Endothelial cell (in vitro differentiated cells): ENCODE measurements at regions not wholly inside any gene's neighbourhood (a gene's known extent, or its start where the extent isn't known, plus 50 kb on each side); places are given as distances from the start of the nearest gene placed in this dataset.

Source experiments
- DNase-seq: peaks from one replicate; pipeline ENCODE4 v3.0.0; 2021; ENCODE audit warnings: low spot score
- H3K27ac Mint-ChIP-seq: one replicate; pipeline ENCODE4 v1.8.0; 2021; ENCODE audit warnings: mixed read lengths, inconsistent platforms; ENCODE audit not compliant: unreplicated experiment
- H3K27me3 Mint-ChIP-seq: one replicate; pipeline ENCODE4 v1.8.0; 2021; ENCODE audit warnings: mild to moderate bottlenecking, moderate library complexity, mixed read lengths, inconsistent platforms; ENCODE audit not compliant: unreplicated experiment
- H3K36me3 Mint-ChIP-seq: one replicate; pipeline ENCODE4 v1.8.0; 2021; ENCODE audit warnings: mild to moderate bottlenecking, low read depth, mixed read lengths, inconsistent platforms; ENCODE audit not compliant: unreplicated experiment
- H3K4me1 Mint-ChIP-seq: one replicate; pipeline ENCODE4 v1.8.0; 2021; ENCODE audit warnings: mild to moderate bottlenecking, mixed read lengths, inconsistent platforms; ENCODE audit not compliant: unreplicated experiment
- H3K4me3 Mint-ChIP-seq: one replicate; pipeline ENCODE4 v1.8.0; 2021; ENCODE audit warnings: mild to moderate bottlenecking, mixed read lengths, inconsistent platforms; ENCODE audit not compliant: unreplicated experiment
- H3K9me3 Mint-ChIP-seq: one replicate; pipeline ENCODE4 v1.8.0; 2021; ENCODE audit warnings: mixed read lengths, inconsistent platforms; ENCODE audit not compliant: unreplicated experiment
- CTCF ChIP-seq: fragments of 200-600 bp; sonication (generic); IDR thresholded peaks from one replicate; pipeline ENCODE4 v1.5.0; 2021; ENCODE audit warnings: antibody characterized with exemption; ENCODE audit not compliant: unreplicated experiment

DNA sequence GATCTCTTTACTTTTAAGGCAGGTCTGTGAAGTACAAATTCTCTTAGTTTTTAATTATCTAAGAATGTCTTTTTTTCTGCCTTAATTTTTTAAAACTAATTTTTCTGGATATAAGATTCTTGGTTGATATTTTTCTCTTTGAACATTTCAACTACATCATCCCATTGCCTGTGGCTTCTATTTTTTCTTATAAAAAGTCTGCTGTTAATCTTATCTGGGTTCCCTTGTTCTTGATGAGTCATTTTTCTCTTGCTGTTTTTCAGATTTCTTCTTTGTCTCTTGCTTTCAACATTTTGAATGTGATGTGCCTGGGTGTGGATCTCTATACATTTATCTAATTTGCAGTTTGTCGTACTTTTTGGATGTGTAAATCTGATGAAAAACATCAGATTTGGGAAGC is 525.2 kb upstream of the PBX1 start:
- TF ChIP-seq CTCF = no peak
- no peak for DNase-seq
- no peak overlapping the region for H3K4me3 Mint-ChIP-seq
- no peaks in the 10 kb centered on the region for H3K9me3 Mint-ChIP-seq
- H3K4me1 Mint-ChIP-seq = no peaks in the 10 kb centered on the region
- no peaks in the 10 kb centered on the region for H3K36me3 Mint-ChIP-seq
- H3K27me3 Mint-ChIP-seq = no peaks in the 10 kb centered on the region
- no peak overlapping the region for H3K27ac Mint-ChIP-seq

DNA sequence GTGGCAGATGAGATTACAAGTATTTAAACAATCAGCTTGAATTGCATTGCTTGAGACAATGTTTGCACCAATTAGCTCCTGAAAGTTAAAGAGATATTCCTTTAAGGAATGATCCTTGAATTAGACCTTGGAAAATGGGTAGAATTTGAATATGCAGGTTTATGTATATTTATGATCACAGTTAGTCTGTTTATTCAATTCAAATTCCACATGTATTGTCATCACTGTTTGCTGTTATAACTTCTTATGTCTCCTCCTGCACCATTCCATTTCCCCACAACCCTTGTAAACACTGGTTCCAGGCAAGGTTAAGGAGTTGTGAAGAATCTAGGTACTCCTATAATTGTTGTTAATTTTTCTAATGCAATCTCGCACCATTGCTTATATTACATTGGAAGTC is 518.2 kb upstream of the PBX1 start:
- no peaks in the 10 kb centered on the region for H3K36me3 Mint-ChIP-seq
- no peaks in the 10 kb centered on the region for H3K4me1 Mint-ChIP-seq
- no peaks in the 10 kb centered on the region for H3K27me3 Mint-ChIP-seq
- DNase-seq = no peak
- H3K27ac Mint-ChIP-seq = no peak overlapping the region
- H3K9me3 Mint-ChIP-seq = no peaks in the 10 kb centered on the region
- no peak for TF ChIP-seq CTCF
- no peak overlapping the region for H3K4me3 Mint-ChIP-seq

DNA sequence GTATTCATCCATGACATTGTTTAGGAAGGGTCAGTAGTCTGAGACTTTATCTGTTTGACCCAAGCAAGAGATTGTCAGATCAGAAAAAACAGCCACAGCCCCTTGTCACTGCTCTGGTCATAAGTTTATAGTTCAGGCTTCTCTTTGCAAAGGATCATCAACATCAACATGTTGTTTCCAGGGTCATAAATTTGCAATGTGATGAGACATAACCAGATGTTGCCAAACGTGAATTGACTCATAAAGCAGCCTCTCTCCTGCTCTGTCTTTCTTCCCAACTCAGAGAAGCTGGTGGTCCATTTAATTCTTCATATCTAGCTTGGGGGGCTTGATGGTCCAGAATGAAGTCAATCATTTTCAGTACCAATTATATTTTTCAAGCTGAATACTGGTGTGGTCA is 507.2 kb upstream of the PBX1 start:
- Mint-ChIP-seq H3K9me3 (no peaks in the 10 kb centered on the region), H3K27ac (no peak overlapping the region), H3K27me3 (no peaks in the 10 kb centered on the region), H3K4me3 (no peak overlapping the region), H3K4me1 (no peaks in the 10 kb centered on the region), H3K36me3 (no peaks in the 10 kb centered on the region)
- no peak for DNase-seq
- no peak for TF ChIP-seq CTCF

- Mint-ChIP-seq H3K27ac (no peak overlapping the region), H3K27me3 (no peaks in the 10 kb centered on the region), H3K9me3 (no peaks in the 10 kb centered on the region), H3K4me3 (no peak overlapping the region), H3K4me1 (peaks cover 3% of the 10 kb centered on the region), H3K36me3 (no peaks in the 10 kb centered on the region)
- no peak for DNase-seq
- no peak for TF ChIP-seq CTCF
These were observed 504.7 kb upstream of the PBX1 start for GRCh38 chr1:164054331-164054730.

DNA sequence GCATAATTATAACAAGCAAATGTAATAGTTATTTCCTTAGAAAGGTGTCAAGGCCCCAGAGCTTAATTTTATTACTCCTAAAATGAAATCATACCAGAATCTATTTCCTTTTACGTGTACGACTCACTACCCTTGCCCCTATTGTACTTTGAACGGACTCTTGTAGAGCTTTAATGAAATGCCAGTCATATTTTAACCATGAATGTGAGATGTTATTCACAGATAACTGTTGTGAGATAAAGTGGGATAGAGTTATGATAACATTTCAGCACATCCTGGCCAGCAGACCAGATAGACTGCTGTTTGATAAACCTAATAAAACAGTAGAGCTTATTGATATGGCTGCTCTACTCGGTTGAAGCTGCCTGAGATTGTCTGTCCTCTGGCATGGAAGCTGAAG is 500.8 kb upstream of the PBX1 start:
- Mint-ChIP-seq H3K4me3 (no peak overlapping the region), H3K9me3 (no peaks in the 10 kb centered on the region), H3K4me1 (peaks cover 3% of the 10 kb centered on the region), H3K27me3 (peaks cover 5% of the 10 kb centered on the region), H3K36me3 (no peaks in the 10 kb centered on the region), H3K27ac (no peak overlapping the region)
- TF ChIP-seq CTCF = no peak
- no peak for DNase-seq
